Hepatocyte (in vitro differentiated cells): ENCODE measurements at regions not wholly inside any gene's neighbourhood (a gene's known extent, or its start where the extent isn't known, plus 50 kb on each side); places are given as distances from the start of the nearest gene placed in this dataset.

Experiments
- CTCF ChIP-seq: fragments of 200-600 bp; sonication (generic); IDR thresholded peaks from 2 replicates; pipeline ENCODE4 v1.5.1; 2016; ENCODE audit warnings: antibody characterized with exemption, mild to moderate bottlenecking; ENCODE audit not compliant: poor library complexity
- EZH2 ChIP-seq: fragments of 200-600 bp; sonication (generic); IDR thresholded peaks from 2 replicates; pipeline ENCODE4 v1.6.1; 2016; ENCODE audit warnings: antibody characterized with exemption, mild to moderate bottlenecking, borderline replicate concordance
- EZH2phosphoT487 ChIP-seq: fragments of 200-600 bp; sonication (generic); IDR thresholded peaks from one replicate; pipeline ENCODE4 v1.6.1; 2018; ENCODE audit warnings: antibody characterized with exemption, mild to moderate bottlenecking, low read depth, moderate library complexity; ENCODE audit not compliant: unreplicated experiment, severe bottlenecking

DNA sequence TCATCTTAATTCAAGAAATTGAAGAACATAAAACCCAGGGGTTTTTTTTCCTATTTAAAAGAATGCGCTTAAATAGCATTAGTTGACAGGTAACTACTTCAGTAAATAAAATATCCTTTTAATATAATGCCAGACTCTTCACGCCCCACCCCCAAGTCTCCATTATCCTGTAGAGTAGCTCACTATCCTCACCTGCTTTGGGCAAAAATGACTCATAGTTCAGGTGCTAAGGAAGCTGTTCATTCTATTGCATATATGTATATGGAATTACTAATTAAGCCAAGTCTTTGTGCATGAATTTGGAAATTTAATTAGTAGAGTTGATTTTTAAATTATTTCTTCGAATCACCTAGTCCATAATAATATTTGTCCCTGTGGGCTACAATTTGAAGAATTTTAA, 656.8 kb upstream of the ANKRD30A start:
- TF ChIP-seq CTCF: no peak
- TF ChIP-seq EZH2: no peak
- TF ChIP-seq EZH2phosphoT487: no peak
